ENCODE measurements at regions not wholly inside any gene's neighbourhood (a gene's known extent, or its start where the extent isn't known, plus 50 kb on each side); places are given as distances from the start of the nearest gene placed in this dataset.

DNA sequence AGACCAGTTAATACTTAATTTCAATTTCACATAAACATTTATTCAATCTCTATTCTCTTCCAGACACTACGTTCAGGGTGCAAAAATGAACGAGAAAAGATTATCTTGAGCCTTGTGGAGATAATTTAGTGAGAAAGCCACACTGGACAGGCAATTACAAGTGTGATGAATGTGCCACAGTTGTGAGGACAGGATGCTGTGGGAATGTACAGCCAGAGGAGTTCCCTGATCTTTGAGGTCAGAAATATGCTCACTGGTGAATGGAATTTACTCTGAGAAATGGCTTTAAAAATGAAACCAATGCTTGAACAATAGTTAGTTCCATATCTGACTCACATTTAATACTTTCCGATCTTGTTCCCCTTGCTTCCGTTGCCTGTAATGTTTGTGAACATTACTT, 864.8 kb downstream of the GATA3 start:
- intact Hi-C loops (cut with micrococcal nuclease): no loop called here
- Mint-ChIP-seq H3K27ac (no peak overlapping the region), H3K4me1 (ENCODE audit: low read depth) (no peaks in the 10 kb centered on the region), H3K27me3 (no peaks in the 10 kb centered on the region), H3K36me3 (ENCODE audit: low read depth) (no peaks in the 10 kb centered on the region), H3K4me3 (no peak overlapping the region), H3K9me3 (no peaks in the 10 kb centered on the region)

DNA sequence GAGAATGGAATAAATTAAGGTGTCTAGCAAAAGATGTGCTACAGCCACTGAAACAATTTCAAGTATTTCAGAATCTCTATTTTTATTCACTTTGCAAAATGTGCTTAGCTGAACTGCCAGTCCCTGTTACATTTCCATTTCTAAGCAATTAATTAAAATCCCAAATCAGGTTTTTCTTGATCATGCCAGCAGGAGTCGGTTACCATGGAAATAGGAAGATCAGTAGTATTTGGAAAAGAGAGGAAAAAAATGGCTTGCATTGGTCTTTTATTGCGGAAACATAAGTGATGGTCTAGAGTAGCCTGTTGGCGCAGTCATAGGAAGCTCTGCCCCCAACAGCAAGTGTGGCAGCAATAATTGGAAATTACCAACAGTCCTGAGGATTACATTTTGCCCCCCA, 867.1 kb downstream of the GATA3 start:
- Mint-ChIP-seq H3K4me3 (no peak overlapping the region), H3K27me3 (no peaks in the 10 kb centered on the region), H3K36me3 (ENCODE audit: low read depth) (no peaks in the 10 kb centered on the region), H3K9me3 (peaks cover 9% of the 10 kb centered on the region), H3K27ac (no peak overlapping the region), H3K4me1 (ENCODE audit: low read depth) (no peaks in the 10 kb centered on the region)
- intact Hi-C loops (cut with micrococcal nuclease): no loop called here

DNA sequence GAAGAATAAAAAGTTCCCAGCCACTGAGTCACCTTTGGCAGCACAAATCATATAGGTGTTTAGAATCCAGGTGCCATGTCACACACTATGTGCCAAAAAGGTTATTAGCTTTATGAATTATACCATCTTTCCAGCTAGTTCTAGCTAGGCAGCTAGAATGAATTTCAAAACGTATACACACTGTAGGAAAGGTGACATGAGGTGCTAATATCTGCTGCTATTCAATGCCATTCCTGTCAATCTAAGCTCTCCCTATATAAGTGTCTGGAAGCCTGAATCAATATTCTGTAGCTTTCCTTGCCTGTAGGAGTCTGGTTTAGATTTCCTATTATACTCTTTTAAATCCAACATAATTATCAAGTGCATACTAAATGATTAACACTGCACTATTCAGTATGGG, 868.6 kb downstream of the GATA3 start:
- no peak overlapping the region for H3K27ac Mint-ChIP-seq
- no peaks in the 10 kb centered on the region for H3K36me3 Mint-ChIP-seq (ENCODE audit: low read depth)
- intact Hi-C loops (cut with micrococcal nuclease): no loop called here
- H3K27me3 Mint-ChIP-seq: no peaks in the 10 kb centered on the region
- H3K9me3 Mint-ChIP-seq: peaks cover 9% of the 10 kb centered on the region
- no peaks in the 10 kb centered on the region for H3K4me1 Mint-ChIP-seq (ENCODE audit: low read depth)
- no peak overlapping the region for H3K4me3 Mint-ChIP-seq

DNA sequence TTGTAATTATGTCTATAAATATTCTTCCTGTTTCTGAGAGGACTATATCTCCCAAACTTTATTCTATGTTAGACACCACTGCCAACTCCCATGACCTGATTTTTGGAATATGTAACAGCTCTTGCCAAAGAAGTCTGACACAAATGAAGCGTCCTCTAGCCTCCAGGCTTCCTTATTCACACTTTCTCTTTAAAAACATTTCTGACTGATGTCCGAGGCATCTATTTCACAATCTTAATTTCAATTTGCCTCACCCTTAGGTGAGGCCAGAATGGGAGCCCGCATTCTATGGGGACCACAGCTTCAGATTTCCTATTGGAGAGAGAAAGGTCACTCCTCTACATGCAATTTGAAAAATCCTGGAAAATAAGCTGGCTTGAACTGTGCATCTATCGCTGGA, 873.2 kb downstream of the GATA3 start:
- Mint-ChIP-seq H3K9me3 (peaks cover 14% of the 10 kb centered on the region), H3K36me3 (ENCODE audit: low read depth) (no peaks in the 10 kb centered on the region), H3K27me3 (no peaks in the 10 kb centered on the region), H3K27ac (no peak overlapping the region), H3K4me3 (no peak overlapping the region), H3K4me1 (ENCODE audit: low read depth) (no peaks in the 10 kb centered on the region)
- intact Hi-C loops (cut with micrococcal nuclease): no loop called here

DNA sequence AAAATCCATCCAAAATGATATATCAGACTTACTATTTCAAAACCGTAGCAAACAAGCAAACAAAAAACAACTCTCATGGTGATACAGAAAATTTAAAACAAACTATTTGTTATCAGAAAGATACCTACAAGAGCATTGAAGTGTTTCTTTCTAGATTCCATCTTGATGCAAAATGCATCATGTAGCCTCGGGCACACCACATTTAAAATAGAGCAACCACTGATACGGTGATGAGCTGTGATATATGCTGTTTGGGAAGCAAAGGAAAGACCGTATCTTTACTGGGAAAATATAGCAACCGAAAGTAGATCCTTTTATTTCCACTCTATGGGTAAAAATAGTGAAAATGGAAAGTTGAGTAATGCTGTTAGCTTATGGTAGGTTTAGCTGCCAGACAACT, 892.0 kb downstream of the GATA3 start:
- Mint-ChIP-seq H3K27ac (no peak overlapping the region), H3K9me3 (peaks cover 17% of the 10 kb centered on the region), H3K36me3 (ENCODE audit: low read depth) (no peaks in the 10 kb centered on the region), H3K4me1 (ENCODE audit: low read depth) (no peaks in the 10 kb centered on the region), H3K4me3 (no peak overlapping the region), H3K27me3 (no peaks in the 10 kb centered on the region)
- intact Hi-C loops (cut with micrococcal nuclease): no loop called here

DNA sequence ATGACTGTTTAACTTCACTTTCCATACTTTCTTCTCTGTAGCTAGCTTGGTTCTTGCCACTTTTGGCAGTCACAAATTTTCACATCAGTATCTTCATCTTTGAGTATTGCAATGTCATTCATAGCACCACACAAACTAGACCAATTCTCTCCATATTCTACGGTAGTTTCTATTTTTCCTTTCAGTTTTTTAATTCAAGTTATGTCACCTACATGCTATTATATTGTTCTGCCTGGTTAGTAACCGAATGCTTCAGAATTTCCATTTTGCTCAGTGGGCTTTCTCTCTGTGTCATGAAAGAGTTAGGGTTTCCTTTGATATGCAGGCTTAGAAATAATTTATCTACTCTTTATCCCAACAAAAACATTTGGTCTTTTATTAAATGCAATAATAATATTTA, 896.5 kb downstream of the GATA3 start:
- Mint-ChIP-seq H3K36me3 (ENCODE audit: low read depth) (no peaks in the 10 kb centered on the region), H3K27ac (no peak overlapping the region), H3K4me1 (ENCODE audit: low read depth) (no peaks in the 10 kb centered on the region), H3K9me3 (peaks cover 15% of the 10 kb centered on the region), H3K27me3 (no peaks in the 10 kb centered on the region), H3K4me3 (no peak overlapping the region)
- intact Hi-C loops (cut with micrococcal nuclease): no loop called here

DNA sequence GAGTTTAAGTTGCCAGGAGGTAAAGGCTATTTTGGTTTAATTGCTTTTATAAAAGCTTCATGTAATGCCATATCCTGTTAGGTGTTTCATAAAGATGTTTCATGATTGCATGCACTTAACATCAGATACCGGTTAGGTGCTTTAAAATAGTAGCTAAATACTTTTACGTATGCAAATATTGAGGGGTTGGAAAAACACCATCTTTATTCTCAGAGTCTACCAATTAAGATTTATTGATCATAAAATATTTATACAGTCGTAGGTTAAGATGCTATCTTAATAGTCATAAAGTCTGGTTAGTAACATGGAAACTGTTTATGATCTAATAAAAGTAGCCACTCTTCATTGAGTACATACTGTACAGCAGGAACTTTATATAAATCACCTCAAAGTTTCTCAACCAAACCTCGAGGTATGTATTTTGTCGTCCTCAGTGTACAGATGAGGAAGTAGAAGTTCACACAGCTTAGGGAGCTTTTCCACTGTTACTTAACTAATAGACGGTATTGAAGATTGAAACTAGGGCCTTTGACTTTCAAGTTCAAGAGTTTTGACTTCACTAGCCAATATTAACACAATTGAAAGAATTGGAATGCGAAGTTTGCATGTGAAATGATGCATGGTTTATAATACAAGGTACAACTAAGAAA, 897.1 kb downstream of the GATA3 start:
- no peak overlapping the region for H3K4me3 Mint-ChIP-seq
- no peaks in the 10 kb centered on the region for H3K27me3 Mint-ChIP-seq
- H3K9me3 Mint-ChIP-seq: peaks cover 9% of the 10 kb centered on the region
- intact Hi-C loops (cut with micrococcal nuclease): no loop called here
- no peaks in the 10 kb centered on the region for H3K36me3 Mint-ChIP-seq (ENCODE audit: low read depth)
- H3K4me1 Mint-ChIP-seq (ENCODE audit: low read depth): no peaks in the 10 kb centered on the region
- no peak overlapping the region for H3K27ac Mint-ChIP-seq

DNA sequence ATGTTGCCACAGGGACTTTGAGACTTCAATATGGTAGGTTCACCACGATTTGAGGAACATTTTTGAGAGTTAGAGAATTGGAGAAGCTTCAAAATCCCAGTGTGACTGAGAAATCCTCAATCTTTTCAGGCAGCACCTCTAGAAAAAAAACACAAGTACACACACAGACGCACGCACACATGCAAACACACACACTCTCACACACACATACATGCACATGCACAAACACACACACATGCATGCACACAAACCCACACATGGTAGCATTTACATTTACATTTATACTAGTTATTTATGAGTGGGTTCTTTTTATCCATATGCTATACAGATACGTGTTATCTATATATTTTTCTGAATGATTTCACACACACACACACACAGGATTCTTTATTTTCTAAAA, 901.9 kb downstream of the GATA3 start:
- no peaks in the 10 kb centered on the region for H3K36me3 Mint-ChIP-seq (ENCODE audit: low read depth)
- no peaks in the 10 kb centered on the region for H3K27me3 Mint-ChIP-seq
- intact Hi-C loops (cut with micrococcal nuclease): no loop called here

DNA sequence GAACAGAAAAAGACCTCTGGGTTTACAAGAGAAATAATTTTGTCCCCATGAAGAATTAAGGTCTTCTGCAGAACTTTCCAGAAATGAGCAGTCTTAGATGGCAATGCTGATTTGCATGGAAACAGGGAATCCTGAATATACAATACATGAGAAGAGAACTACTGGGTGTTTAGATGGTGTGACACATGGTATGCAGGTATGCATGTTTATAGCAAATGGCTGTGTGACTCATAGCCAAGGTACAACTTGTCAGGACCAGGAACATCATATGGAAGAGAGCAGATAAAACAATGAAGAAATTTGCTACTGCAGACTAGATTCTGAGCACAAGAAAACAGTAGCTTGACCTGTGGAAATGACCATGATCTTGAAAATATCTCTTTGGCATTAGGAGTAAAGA, 907.8 kb downstream of the GATA3 start:
- Mint-ChIP-seq H3K27me3 (no peaks in the 10 kb centered on the region), H3K9me3 (no peaks in the 10 kb centered on the region), H3K36me3 (ENCODE audit: low read depth) (no peaks in the 10 kb centered on the region), H3K27ac (no peak overlapping the region), H3K4me1 (ENCODE audit: low read depth) (no peaks in the 10 kb centered on the region), H3K4me3 (no peak overlapping the region)
- intact Hi-C loops (cut with micrococcal nuclease): no loop called here

More for the DNA sequence above, 901.9 kb downstream of the GATA3 start:
- Mint-ChIP-seq H3K4me1 (ENCODE audit: low read depth) (no peaks in the 10 kb centered on the region), H3K27ac (no peak overlapping the region), H3K4me3 (no peak overlapping the region), H3K9me3 (peaks cover 8% of the 10 kb centered on the region)

DNA sequence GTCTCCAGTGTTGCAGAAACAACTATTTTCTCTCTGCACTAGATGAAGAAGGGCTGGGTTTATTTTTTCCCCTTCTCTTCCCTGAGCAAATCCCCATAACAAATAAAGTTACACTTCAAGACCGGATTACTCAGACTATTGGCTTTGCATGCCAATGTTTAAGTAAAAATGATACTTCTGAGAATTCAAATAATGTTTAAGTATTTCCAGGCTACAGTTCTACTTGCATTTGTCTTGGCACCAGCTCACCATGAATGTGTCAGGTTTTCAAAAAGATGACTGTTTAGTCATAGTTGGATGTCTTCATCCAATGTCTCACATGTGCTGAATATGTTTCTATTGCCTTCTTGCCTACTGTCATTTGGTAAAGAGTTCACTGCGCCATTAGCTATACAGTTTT, 912.6 kb downstream of the GATA3 start:
- H3K36me3 Mint-ChIP-seq (ENCODE audit: low read depth): no peaks in the 10 kb centered on the region
- intact Hi-C loops (cut with micrococcal nuclease): no loop called here
- H3K4me3 Mint-ChIP-seq: no peak overlapping the region
- no peaks in the 10 kb centered on the region for H3K4me1 Mint-ChIP-seq (ENCODE audit: low read depth)
- peaks cover 15% of the 10 kb centered on the region for H3K9me3 Mint-ChIP-seq
- no peak overlapping the region for H3K27ac Mint-ChIP-seq
- H3K27me3 Mint-ChIP-seq: no peaks in the 10 kb centered on the region

DNA sequence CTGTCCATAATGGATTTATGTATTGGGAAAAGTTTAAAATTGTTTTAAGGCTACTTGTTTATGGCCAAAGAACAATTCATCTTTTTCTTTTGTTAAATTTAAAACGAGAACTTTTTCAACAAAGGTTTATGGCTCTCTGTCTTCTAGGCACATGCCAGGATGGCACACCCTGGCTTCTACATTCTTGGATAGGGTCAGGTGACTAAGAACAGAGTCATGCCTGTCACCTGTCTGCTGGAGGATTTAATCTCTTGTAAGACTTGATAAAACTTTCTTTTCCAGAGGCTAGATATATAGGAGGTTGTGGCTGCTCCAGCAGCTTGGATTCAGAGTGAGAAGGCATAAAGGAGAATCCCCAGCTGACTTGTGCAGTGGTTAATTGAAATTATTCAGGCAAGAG, 915.4 kb downstream of the GATA3 start:
- H3K36me3 Mint-ChIP-seq (ENCODE audit: low read depth): no peaks in the 10 kb centered on the region
- no peaks in the 10 kb centered on the region for H3K27me3 Mint-ChIP-seq
- intact Hi-C loops (cut with micrococcal nuclease): no loop called here
- H3K9me3 Mint-ChIP-seq: peaks cover 15% of the 10 kb centered on the region
- no peak overlapping the region for H3K4me3 Mint-ChIP-seq
- H3K27ac Mint-ChIP-seq: no peak overlapping the region
- H3K4me1 Mint-ChIP-seq (ENCODE audit: low read depth): no peaks in the 10 kb centered on the region

DNA sequence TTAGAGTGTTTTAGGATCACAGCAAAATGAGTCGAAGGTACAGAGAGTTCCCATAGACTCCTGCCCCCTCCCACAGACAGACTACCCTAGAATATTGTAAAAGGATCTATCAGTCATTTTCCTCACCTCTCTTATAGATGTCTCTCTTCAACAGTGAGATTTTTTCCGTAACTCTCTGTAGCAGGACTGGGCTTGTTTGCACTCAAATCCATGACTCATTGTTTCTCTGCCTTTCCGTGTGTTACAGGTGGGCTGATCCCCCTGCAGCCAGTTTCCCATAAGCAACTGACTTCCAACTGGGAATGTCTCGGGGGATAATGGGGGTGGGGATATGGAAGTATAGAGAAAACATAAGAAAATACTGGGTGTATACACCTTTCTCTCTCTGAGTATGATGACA, 921.0 kb downstream of the GATA3 start:
- peaks cover 7% of the 10 kb centered on the region for H3K9me3 Mint-ChIP-seq
- H3K4me3 Mint-ChIP-seq: no peak overlapping the region
- no peaks in the 10 kb centered on the region for H3K36me3 Mint-ChIP-seq (ENCODE audit: low read depth)
- no peaks in the 10 kb centered on the region for H3K27me3 Mint-ChIP-seq
- no peak overlapping the region for H3K27ac Mint-ChIP-seq
- intact Hi-C loops (cut with micrococcal nuclease): no loop called here
- no peaks in the 10 kb centered on the region for H3K4me1 Mint-ChIP-seq (ENCODE audit: low read depth)

DNA sequence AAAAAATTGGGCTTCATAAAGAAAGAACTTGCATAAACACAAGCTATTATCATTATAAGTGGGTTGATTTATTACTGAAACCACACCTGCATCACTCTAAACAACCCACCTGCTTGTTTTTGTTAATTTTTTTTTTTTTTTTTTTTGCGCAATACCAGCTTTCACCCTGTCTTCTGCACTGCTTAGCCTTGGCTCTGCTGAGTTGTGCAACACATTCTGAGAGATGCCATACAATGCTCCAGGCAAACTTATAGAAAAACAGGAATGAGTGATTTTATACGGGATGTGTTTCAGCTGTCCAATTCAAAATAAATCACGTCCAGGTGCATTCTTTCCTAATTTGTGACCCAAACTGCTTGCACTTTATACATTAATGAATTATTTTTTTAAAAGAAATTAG, 923.6 kb downstream of the GATA3 start:
- H3K27me3 Mint-ChIP-seq: no peaks in the 10 kb centered on the region
- H3K36me3 Mint-ChIP-seq (ENCODE audit: low read depth): no peaks in the 10 kb centered on the region
- intact Hi-C loops (cut with micrococcal nuclease): no loop called here
- H3K27ac Mint-ChIP-seq: no peak overlapping the region
- no peaks in the 10 kb centered on the region for H3K4me1 Mint-ChIP-seq (ENCODE audit: low read depth)
- H3K9me3 Mint-ChIP-seq: no peaks in the 10 kb centered on the region
- no peak overlapping the region for H3K4me3 Mint-ChIP-seq

DNA sequence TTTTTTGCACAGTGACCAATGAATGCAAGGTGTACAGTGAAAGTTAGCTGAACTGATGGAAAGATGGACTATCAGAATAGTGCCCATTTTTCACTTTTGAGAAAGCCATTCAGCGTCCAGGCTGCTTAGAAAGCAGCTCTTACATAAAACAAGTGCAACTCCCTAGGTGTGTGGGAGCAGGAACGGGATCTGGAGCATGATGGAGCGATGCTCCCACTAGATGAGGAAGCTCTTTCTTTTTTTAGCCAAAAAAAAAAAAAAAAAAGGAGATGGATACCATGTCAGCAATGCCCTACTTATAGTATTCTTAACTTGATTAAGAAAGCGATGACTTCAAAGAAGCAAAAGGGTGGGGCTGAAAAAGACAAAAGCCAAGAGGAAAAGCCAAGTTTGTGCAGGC, 925.5 kb downstream of the GATA3 start:
- Mint-ChIP-seq H3K27me3 (no peaks in the 10 kb centered on the region), H3K27ac (no peak overlapping the region), H3K9me3 (no peaks in the 10 kb centered on the region), H3K4me3 (no peak overlapping the region), H3K4me1 (ENCODE audit: low read depth) (no peaks in the 10 kb centered on the region), H3K36me3 (ENCODE audit: low read depth) (no peaks in the 10 kb centered on the region)
- intact Hi-C loops (cut with micrococcal nuclease): no loop called here

DNA sequence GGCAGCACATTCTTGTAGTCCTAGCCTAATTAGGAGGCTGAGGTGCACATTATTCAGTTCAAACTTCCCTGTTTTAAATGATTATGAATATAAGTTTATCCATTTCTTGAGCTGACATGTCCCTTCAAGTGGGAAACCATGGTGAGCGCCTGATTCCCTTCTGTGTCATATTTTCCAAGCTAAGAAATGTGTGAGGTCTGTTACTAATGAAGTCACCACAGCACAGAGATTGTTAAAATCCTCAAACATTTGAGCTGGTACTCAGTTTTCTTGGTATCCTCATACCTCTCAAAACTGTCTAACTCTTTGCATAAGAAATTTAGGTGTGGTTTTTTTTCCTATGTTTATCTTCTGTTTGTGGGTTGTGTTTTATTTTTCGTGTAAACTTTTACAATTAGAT, 926.8 kb downstream of the GATA3 start:
- H3K9me3 Mint-ChIP-seq: no peaks in the 10 kb centered on the region
- no peaks in the 10 kb centered on the region for H3K36me3 Mint-ChIP-seq (ENCODE audit: low read depth)
- H3K27ac Mint-ChIP-seq: no peak overlapping the region
- H3K27me3 Mint-ChIP-seq: no peaks in the 10 kb centered on the region
- intact Hi-C loops (cut with micrococcal nuclease): no loop called here
- no peaks in the 10 kb centered on the region for H3K4me1 Mint-ChIP-seq (ENCODE audit: low read depth)
- no peak overlapping the region for H3K4me3 Mint-ChIP-seq

Measured in dendritic cell treated with granulocyte-macrophage colony-stimulating factor and Interleukin-4, amounts not matched to agents 40 ng/mL and 50 ng/mL, for 4 days (primary cell).